ENCODE measurements at regions not wholly inside any gene's neighbourhood (a gene's known extent, or its start where the extent isn't known, plus 50 kb on each side); places are given as distances from the start of the nearest gene placed in this dataset.
A peak's percentile ranks its signal among the peaks of the same experiment; 100 is the strongest.
"Not testable (repeated sequence)": the region's sequence is repeated elsewhere in the genome, so short reads cannot be mapped to it uniquely, and the experiment has no call there.

- DNase-seq (ENCODE audit: low read depth) = no peak
Measured at GRCh38 chr3:102036472-102036871, 187.2 kb downstream of the NFKBIZ start.

GRCh38 chr3:102037209-102037608 lies 187.9 kb downstream of the NFKBIZ start:
- DNase-seq (ENCODE audit: low read depth) = no peak

- no peak for DNase-seq (ENCODE audit: low read depth)
Measured at GRCh38 chr3:102037791-102038190, 188.5 kb downstream of the NFKBIZ start.

- DNase-seq (ENCODE audit: low read depth) = no peak
Measured at GRCh38 chr3:102038477-102039142, 189.3 kb downstream of the NFKBIZ start.

DNA sequence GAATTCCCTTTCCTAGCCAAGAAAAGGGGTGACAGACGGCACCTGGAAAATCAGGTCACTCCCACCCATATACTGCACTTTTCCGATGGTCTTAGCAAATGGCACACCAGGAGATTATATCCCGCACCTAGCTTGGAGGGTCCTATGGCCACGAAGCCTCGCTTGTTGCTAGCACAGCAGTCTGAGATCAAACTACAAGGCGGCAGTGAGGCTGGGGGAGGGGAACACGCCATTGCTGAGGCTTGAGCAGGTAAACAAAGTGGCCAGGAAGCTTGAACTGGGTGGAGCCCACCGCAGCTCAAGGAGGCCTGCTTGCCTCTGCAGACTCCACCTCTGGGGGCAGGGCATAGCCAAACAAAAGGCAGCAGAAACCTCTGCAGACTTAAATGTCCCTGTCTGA lies 190.8 kb downstream of the NFKBIZ start:
- not testable (repeated sequence) for DNase-seq (ENCODE audit: low read depth)

DNA sequence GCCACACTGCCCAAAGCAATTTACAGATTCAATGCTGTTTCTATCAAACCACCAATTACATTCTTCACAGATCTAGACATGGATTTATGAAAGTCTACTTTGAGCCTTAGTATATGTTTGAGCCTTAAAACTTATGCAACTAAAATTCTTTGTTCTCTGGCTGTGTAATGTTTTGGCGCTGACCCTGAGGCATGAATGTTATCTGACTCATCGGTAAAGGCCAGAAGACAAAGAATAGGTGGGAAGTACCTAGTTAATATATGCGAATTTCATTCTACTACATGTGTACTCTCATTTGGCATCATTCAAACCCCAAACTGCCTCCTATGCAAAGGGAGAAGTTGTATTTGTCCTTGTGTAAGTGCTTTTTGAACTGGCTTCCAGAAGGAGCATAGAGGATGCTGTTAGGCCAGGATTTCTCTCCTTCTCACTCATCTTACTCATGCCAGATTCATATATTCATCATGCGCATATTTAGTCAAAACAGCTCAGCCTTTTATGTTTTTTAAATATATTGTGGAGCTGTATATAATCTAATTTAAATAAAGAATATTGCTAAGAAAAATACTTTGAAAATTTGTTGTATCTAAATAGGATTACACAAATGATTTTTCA lies 204.2 kb downstream of the NFKBIZ start:
- peak; percentile 96 for DNase-seq (ENCODE audit: low read depth)

DNA sequence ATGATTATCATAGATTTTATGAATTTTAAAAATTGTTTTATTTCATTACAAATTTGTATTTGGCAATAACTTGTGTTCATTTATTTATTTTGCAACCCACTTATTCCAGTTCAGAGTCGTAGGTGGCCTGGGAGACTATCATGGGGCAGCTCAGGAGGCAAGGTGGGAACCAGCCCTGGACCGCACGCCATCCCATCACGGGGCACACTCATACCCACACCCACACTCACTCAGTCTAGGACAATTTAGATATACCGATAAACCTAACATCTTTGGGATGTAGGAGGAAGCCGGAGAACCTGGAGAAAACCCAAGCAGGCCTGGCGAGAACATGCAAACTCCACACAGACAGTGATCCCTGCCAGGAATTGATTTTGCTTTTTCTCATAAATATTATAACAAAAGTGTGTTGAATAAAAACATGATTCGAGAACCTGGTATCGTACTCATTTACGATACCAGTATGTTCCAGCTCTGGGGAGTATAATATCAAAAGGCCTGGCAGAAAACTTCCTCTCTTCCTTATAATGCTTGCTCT lies 205.3 kb downstream of the NFKBIZ start:
- DNase-seq (ENCODE audit: low read depth) = no peak

DNA sequence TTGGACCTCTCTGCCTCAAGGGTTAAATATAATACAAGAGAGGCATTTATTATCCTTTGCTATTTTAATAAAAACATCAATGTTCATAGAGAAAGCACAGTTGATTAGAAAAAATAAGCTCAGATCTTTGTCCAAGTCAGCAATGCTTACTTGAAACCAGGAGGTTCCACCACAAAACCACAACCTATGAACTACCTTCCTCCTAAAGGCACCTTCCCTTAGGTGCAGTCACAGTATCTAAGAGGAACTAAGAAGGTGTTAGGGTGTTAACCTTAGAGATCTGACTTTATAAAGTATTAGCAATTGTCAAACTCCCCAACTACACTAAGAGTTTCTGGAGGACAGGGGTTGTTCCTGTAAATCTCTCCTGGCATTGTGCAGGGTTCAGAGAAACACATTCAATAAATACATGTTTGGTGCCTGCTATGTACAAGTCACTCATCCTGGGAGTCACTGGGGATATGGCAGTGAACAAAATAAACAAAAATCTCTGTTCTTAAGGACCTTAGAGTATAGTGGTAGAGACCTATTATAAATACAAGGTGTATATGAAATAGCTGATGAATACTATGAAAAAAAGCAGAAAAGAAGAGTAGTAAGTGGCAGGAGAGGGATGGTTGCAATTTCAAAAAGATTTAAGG lies 208.6 kb downstream of the NFKBIZ start:
- DNase-seq (ENCODE audit: low read depth) = peak; percentile 27

DNA sequence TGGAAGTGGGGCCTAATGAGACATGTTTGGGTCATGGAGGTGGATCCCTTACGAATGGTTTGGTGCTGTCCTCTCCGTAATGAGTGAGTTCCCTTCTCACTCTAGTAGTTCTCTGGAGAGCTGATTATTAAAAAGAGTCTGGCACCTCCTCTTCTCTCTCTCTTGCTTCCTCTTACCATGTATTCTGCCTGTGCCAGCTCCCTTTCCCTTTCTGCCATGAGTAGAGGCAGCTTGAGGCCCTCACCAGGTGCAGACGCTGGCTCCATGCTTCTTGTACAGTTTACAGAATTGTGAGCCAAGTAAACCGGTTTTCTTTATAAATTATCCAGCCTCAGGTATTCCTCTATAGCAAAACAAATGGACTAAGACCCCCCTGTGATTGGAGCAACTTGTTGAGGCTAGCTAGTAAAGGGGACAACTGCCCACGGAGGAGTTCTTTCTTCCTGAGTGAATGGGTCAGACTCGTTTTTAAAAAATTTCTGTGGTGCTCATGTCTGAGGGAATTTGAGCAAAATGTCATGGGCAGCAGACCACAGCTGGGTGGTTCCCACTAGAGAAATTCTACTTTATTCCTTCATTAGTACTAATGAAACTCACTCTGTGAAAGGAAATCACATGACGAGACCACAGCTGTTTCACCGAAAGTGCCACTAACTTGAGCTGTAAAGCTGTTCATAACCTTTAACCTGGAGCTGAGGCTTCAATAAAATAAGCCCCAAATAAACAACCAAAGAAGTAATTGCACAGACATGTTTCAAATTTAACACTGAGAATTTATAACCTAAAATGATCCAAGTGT lies 210.0 kb downstream of the NFKBIZ start:
- peak; percentile 30 for DNase-seq (ENCODE audit: low read depth)

DNA sequence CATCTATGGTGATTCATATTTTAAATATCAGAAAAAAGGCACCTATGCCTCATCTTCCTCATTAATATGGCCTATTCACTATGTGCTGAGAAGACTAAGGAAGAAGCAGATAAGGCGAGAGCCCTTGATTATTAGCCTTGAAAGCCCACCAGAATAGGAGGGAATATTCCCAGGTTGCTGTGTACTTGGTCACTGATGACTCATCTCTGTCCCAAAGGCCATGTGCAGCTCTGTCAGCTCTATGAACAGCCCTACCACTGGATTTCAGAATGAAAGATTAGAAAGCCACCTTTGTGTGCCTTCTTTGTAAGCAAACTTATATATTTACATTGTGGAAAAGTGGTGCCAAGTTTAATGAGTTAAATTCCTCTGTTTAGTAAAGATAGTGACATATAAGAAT lies 211.5 kb downstream of the NFKBIZ start:
- DNase-seq (ENCODE audit: low read depth) = peak; percentile 56

GRCh38 chr3:102063572-102063971 lies 214.3 kb downstream of the NFKBIZ start:
- no peak for DNase-seq (ENCODE audit: low read depth)

DNA sequence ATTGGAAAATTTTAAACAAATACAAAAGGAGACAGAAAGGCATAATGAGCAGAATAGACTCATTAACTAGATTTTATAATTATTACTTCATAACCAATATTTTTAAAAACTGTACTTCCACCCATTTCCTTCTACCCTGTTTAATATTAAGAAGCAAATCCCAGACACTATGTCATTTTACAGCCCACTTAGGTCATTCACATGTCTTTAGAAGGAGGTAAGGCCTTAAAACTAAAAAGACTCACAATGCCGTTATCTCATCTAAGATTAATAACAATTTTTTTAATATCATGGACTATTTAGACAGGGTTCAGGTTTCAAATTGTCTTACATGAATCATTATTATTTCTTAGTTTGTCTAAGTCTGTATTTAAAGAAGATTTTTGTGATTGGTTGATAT lies 217.2 kb downstream of the NFKBIZ start:
- DNase-seq (ENCODE audit: low read depth) = no peak

DNA sequence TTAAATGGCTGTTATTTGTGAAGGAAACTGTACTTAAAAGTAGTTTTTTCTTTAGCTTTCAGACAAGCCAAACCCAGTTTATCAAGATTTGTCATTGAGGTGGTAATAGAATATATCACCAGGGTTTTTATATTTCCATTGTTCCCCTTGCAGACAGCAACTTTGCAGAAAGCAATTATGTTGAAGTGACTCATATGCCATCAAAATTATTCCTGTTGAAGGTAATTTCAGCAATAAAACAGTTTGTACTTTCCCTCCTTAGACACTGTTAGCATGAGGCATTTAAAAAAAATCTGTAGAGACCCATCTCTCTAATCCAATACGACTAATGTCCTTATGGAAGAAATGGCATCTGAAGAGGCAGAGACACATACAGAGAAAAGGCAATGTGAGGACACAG lies 219.0 kb downstream of the NFKBIZ start:
- DNase-seq (ENCODE audit: low read depth) = peak; percentile 94

DNA sequence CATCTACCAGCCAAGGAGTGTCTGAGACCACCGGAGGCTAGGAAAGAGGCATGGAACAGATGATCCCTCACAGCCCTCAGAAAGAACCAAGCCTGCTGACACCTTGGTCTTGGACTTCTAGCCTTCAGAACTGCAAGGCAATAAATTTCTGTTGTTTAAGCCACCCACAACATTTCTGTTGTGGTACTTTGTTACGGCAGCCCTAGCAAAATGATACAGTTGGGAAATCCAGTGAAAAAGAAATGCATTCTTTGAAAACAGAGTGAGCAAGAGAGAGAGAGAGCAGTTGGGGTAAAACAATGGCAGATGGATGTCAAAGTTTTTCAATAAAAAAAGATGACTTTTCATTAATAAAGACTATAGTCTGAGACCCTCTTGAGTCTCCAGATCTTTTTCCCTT lies 219.4 kb downstream of the NFKBIZ start:
- DNase-seq (ENCODE audit: low read depth) = no peak

- DNase-seq (ENCODE audit: low read depth) = peak; percentile 83
Measured at GRCh38 chr3:102069211-102069662, 219.9 kb downstream of the NFKBIZ start.

GRCh38 chr3:102074946-102075345 lies 225.6 kb downstream of the NFKBIZ start:
- peak; percentile 71 for DNase-seq (ENCODE audit: low read depth)

DNA sequence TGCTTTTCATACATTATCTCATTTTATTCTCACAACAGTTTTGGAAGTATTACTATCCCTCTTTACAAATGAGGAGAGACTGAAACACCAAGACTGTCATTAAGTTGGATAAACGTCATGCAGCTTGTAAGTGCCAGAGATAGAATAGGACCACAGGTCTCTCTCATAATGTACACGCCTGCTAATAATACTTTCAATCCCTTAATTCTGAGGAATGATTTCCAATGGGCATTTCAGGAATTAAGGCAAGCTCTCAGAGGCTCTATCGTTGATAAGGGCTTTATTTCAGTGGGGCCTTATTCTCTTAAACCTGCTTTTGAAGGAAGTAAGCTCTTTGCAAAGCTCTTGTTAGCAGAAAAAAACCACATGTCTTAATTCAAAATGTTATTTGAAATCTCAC lies 229.1 kb downstream of the NFKBIZ start:
- no peak for DNase-seq (ENCODE audit: low read depth)

DNA sequence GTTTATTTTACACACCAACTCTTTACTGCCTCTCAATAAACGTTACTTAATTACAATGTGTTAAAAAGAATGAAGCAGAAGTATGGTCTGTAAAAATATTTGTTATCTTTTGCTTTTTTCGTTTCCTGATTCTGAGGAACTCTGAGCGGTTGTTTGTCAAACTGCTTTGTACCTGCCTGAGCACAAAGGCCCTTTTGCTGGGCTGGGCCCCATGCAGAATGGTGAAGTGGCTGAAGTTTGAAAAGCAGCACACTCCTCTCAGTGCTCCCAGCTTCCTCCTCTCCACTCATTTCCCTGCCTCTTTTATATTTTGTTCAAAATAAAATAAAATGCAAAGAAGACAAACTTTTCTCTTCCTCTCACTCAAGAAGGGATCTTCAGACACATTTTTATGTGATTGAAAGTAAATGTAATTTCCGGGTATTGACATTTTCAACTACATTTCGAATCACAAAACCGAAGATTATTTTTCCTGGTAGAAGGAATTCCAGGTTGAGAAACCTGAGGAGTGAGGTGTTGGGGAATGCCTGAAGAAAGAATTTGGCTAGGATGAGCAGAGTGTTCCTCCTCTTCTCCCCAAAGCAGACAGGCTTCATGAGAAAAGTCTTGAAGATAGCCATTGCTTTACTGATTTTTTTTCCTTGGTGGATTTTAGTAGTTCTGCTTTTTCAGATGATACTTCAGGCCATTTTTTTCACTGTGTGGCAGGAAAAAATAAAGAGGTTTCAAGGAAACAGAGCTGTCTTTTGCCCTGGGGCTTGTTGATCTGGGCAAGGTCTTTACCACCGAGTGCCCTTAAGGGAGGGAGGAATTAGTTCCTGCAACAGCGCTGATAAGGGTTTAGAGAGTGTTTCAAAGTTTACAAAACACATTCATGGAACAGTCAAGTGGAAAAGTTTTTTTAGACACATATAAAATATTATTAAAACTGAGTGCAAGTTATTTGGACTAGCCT lies 229.8 kb downstream of the NFKBIZ start:
- DNase-seq (ENCODE audit: low read depth) = no peak

GRCh38 chr3:102079809-102080197 lies 230.5 kb downstream of the NFKBIZ start:
- DNase-seq (ENCODE audit: low read depth) = no peak

GRCh38 chr3:102081572-102082289 lies 232.4 kb downstream of the NFKBIZ start:
- DNase-seq (ENCODE audit: low read depth) = no peak
